GM20431 (cell line): ENCODE measurements at regions not wholly inside any gene's neighbourhood (a gene's known extent, or its start where the extent isn't known, plus 50 kb on each side); places are given as distances from the start of the nearest gene placed in this dataset.

Source experiments
- in situ Hi-C: fragments of 300-500 bp; cut with MseI, MboI; formaldehyde crosslinking; loops from one replicate; pipeline ENCODE4 v1.15.0; 2020; ENCODE audit warnings: low sequenced_read_pairs; ENCODE audit not compliant: unreplicated experiment

DNA sequence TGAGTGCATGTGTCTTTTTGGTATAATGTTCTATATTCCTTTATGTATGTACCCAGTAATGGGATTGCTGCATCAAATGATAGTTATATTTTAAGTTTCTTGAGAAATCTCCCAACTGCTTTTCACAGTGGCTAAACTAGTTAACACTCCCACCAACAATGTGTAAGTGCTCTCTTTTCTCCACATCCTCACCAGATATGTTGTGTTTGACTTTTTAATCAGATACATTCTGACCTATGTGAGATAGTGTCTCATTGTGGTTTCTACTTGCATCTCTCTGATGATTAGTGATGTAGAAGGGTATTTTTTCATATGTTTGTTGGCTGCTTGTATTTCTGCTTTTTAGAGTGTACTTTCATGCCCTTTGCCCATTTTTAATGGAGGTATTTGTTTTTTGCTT lies 62.8 kb upstream of the ALG10B start:
- in situ Hi-C loops = no loop called here

DNA sequence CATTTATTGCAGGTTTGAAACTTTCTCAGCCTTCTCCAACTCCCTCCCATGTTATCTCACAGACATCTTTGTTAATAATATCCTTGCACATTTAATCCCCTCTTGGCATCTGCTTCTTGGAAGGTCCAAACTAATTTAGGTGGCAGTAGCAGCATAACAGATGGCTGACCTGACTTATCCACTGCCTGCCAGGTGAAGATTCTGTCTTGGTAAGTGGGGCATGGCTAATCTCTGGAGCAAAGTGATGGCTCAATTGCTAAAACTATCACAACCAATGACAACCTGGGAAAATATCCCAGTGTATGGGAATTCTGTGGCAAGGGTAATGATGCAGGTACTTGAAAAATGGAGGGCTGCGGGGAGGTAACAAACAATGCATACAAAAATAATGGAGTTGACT lies 58.2 kb upstream of the ALG10B start:
- in situ Hi-C loops = no loop called here
